ENCODE measurements at regions not wholly inside any gene's neighbourhood (a gene's known extent, or its start where the extent isn't known, plus 50 kb on each side); places are given as distances from the start of the nearest gene placed in this dataset.

- Histone ChIP-seq H3K9me3 (ENCODE audit: low read depth, low read length, poor library complexity, severe bottlenecking) (no peaks in the 10 kb centered on the region), H3K4me1 (ENCODE audit: insufficient read depth, low read length, poor library complexity, severe bottlenecking) (no peaks in the 10 kb centered on the region), H3K4me3 (ENCODE audit: low read depth, low read length, poor library complexity, severe bottlenecking) (no peak overlapping the region), H3K36me3 (ENCODE audit: insufficient read depth, low read length, poor library complexity, severe bottlenecking) (no peaks in the 10 kb centered on the region), H3K27ac (ENCODE audit: low read depth, low read length, poor library complexity, severe bottlenecking) (no peak overlapping the region), H3K27me3 (replicated peaks; ENCODE audit: insufficient read depth, low read depth, low read length, poor library complexity) (no peaks in the 10 kb centered on the region)
- TF ChIP-seq EZH2 (IDR thresholded peaks at IDR 0.05; ENCODE audit: borderline replicate concordance, low read depth, low read length, poor library complexity, severe bottlenecking) (no peak), CTCF (conservative IDR thresholded peaks at IDR 0.05; ENCODE audit: low read depth, low read length) (no peak)
- no peak for DNase-seq (ENCODE audit: low spot score)
- POLR2A ChIA-PET (ENCODE audit: low non-redundant PET) = no interaction called here
- no TSS peak for BruUV-seq (replicated peaks)
- intact Hi-C loops (cut with micrococcal nuclease; ENCODE audit: unreplicated experiment) = no loop called here
- CTCF ChIA-PET = no interaction called here
These were observed 160.4 kb upstream of the SGO1 start for GRCh38 chr3:20346369-20346768.

- ChIA-PET POLR2A (ENCODE audit: low non-redundant PET) (no interaction called here), CTCF (no interaction called here)
- no TSS peak for BruUV-seq (replicated peaks)
- Histone ChIP-seq H3K27ac (ENCODE audit: low read depth, low read length, poor library complexity, severe bottlenecking) (no peak overlapping the region), H3K4me1 (ENCODE audit: insufficient read depth, low read length, poor library complexity, severe bottlenecking) (no peaks in the 10 kb centered on the region), H3K27me3 (replicated peaks; ENCODE audit: insufficient read depth, low read depth, low read length, poor library complexity) (no peaks in the 10 kb centered on the region), H3K9me3 (ENCODE audit: low read depth, low read length, poor library complexity, severe bottlenecking) (no peaks in the 10 kb centered on the region), H3K36me3 (ENCODE audit: insufficient read depth, low read length, poor library complexity, severe bottlenecking) (no peaks in the 10 kb centered on the region), H3K4me3 (ENCODE audit: low read depth, low read length, poor library complexity, severe bottlenecking) (no peak overlapping the region)
- TF ChIP-seq EZH2 (IDR thresholded peaks at IDR 0.05; ENCODE audit: borderline replicate concordance, low read depth, low read length, poor library complexity, severe bottlenecking) (no peak), CTCF (conservative IDR thresholded peaks at IDR 0.05; ENCODE audit: low read depth, low read length) (no peak)
- intact Hi-C loops (cut with micrococcal nuclease; ENCODE audit: unreplicated experiment) = loop anchor here (5.0 kb wide), 1 partner anchor 1548 kb away; no protein-coding TSS in a partner anchor
- DNase-seq (ENCODE audit: low spot score) = no peak
These were observed 158.5 kb upstream of the SGO1 start for GRCh38 chr3:20344400-20344959.

GRCh38 chr3:20343790-20344189 lies 157.8 kb upstream of the SGO1 start:
- no peaks in the 10 kb centered on the region for H3K27me3 ChIP-seq (replicated peaks; ENCODE audit: insufficient read depth, low read depth, low read length, poor library complexity)
- BruUV-seq (replicated peaks) = no TSS peak
- CTCF ChIA-PET = no interaction called here
- H3K36me3 ChIP-seq (ENCODE audit: insufficient read depth, low read length, poor library complexity, severe bottlenecking) = no peaks in the 10 kb centered on the region
- TF ChIP-seq EZH2 (IDR thresholded peaks at IDR 0.05; ENCODE audit: borderline replicate concordance, low read depth, low read length, poor library complexity, severe bottlenecking) = no peak
- no peak for TF ChIP-seq CTCF (conservative IDR thresholded peaks at IDR 0.05; ENCODE audit: low read depth, low read length)
- H3K4me1 ChIP-seq (ENCODE audit: insufficient read depth, low read length, poor library complexity, severe bottlenecking) = no peaks in the 10 kb centered on the region
- intact Hi-C loops (cut with micrococcal nuclease; ENCODE audit: unreplicated experiment) = loop anchor here (5.0 kb wide), 1 partner anchor 1549 kb away; no protein-coding TSS in a partner anchor
- H3K27ac ChIP-seq (ENCODE audit: low read depth, low read length, poor library complexity, severe bottlenecking) = no peak overlapping the region
- DNase-seq (ENCODE audit: low spot score) = no peak
- POLR2A ChIA-PET (ENCODE audit: low non-redundant PET) = no interaction called here
- no peaks in the 10 kb centered on the region for H3K9me3 ChIP-seq (ENCODE audit: low read depth, low read length, poor library complexity, severe bottlenecking)
- H3K4me3 ChIP-seq (ENCODE audit: low read depth, low read length, poor library complexity, severe bottlenecking) = no peak overlapping the region

All from A673 (cell line).